CD14-positive monocyte (primary cell): ENCODE measurements at regions not wholly inside any gene's neighbourhood (a gene's known extent, or its start where the extent isn't known, plus 50 kb on each side); places are given as distances from the start of the nearest gene placed in this dataset.

Experiments used
- DNase-seq, 3 donors: peaks; one replicate each; pipeline ENCODE4 v3.0.0-alpha.2; 2011 to 2022
- H2AFZ ChIP-seq: 2 replicates; pipeline ENCODE4 v1.6.0; 2012; ENCODE audit warnings: mild to moderate bottlenecking, low read depth, low read length, inconsistent platforms; ENCODE audit not compliant: insufficient read depth, poor library complexity, severe bottlenecking
- H3K27ac ChIP-seq, 2 donors: 1 replicate in 1 of 2; 2 replicates in 1 of 2; pipeline ENCODE4 v1.5.1; 2012 to 2013; ENCODE audit warnings: low read length in 2 of 2, control low read depth in 1 of 2, inconsistent platforms in 1 of 2, low read depth in 1 of 2, mild to moderate bottlenecking in 1 of 2
- H3K27me3 ChIP-seq, 2 donors: one replicate each; pipeline versions ENCODE4 v1.6.0 to v1.6.1; 2011 to 2013; ENCODE audit warnings: low read length in 2 of 2; ENCODE audit not compliant: control insufficient read depth in 2 of 2, insufficient read depth in 2 of 2
- H3K36me3 ChIP-seq, 2 donors: replicated peaks in 1 of 2; 1 replicate in 1 of 2; 2 replicates in 1 of 2; pipeline versions ENCODE4 v1.5.1 to v1.6.1; 2012 to 2013; ENCODE audit warnings: low read length in 2 of 2, control low read depth in 1 of 2, inconsistent platforms in 1 of 2, mild to moderate bottlenecking in 1 of 2; ENCODE audit not compliant: insufficient read depth in 2 of 2, control insufficient read depth in 1 of 2
- H3K4me1 ChIP-seq, 2 donors: 1 replicate in 1 of 2; 2 replicates in 1 of 2; pipeline versions ENCODE4 v1.5.1 to v1.6.1; 2012 to 2013; ENCODE audit warnings: low read length in 2 of 2, control low read depth in 1 of 2, inconsistent platforms in 1 of 2, mild to moderate bottlenecking in 1 of 2, moderate library complexity in 1 of 2; ENCODE audit not compliant: insufficient read depth in 2 of 2, control insufficient read depth in 1 of 2
- H3K4me2 ChIP-seq: replicated peaks from 2 replicates; pipeline ENCODE3; 2012; ENCODE audit warnings: low read length, moderate library complexity, mild to moderate bottlenecking; ENCODE audit not compliant: poor library complexity, severe bottlenecking; ENCODE audit errors: extremely low read depth
- H3K4me3 ChIP-seq, 3 experiments: fragments of 200-600 bp in 1 of 3; sonication (generic) in 1 of 3; replicated peaks in 1 of 3; 1 replicate in 2 of 3; 2 replicates in 1 of 3; pipeline ENCODE4 v1.5.1; 2011 to 2013; ENCODE audit warnings: low read length in 3 of 3, mild to moderate bottlenecking in 3 of 3, control low read depth in 2 of 3, low read depth in 2 of 3, inconsistent platforms in 1 of 3, moderate library complexity in 1 of 3
- H3K79me2 ChIP-seq: 2 replicates; pipeline ENCODE4 v1.6.0; 2012; ENCODE audit warnings: mild to moderate bottlenecking, control low read depth, inconsistent platforms, low read length, moderate library complexity; ENCODE audit not compliant: insufficient read depth
- H3K9ac ChIP-seq: 2 replicates; pipeline ENCODE4 v1.6.0; 2017; ENCODE audit warnings: low read length, mild to moderate bottlenecking; ENCODE audit not compliant: insufficient read depth, poor library complexity, severe bottlenecking
- H3K9me3 ChIP-seq, 2 donors: replicated peaks in 1 of 2; 1 replicate in 1 of 2; 2 replicates in 1 of 2; pipeline versions ENCODE4 v1.5.1 to v1.6.1; 2012 to 2013; ENCODE audit warnings: low read length in 2 of 2, control low read depth in 1 of 2; ENCODE audit not compliant: control insufficient read depth in 1 of 2, insufficient read depth in 1 of 2
- H4K20me1 ChIP-seq: 2 replicates; pipeline ENCODE4 v1.6.0; 2012; ENCODE audit warnings: mild to moderate bottlenecking, low read length, control low read depth, moderate library complexity; ENCODE audit not compliant: insufficient read depth
- H3K27ac Mint-ChIP-seq, 7 donors: one replicate each; pipeline ENCODE4 v1.8.0; 2020; ENCODE audit warnings: mild to moderate bottlenecking in 7 of 7, mixed read lengths in 7 of 7, moderate library complexity in 6 of 7, inconsistent platforms in 2 of 7
- H3K27me3 Mint-ChIP-seq, 3 donors: one replicate each; pipeline ENCODE4 v1.8.0; 2021 to 2022; ENCODE audit warnings: low read depth in 3 of 3, mild to moderate bottlenecking in 3 of 3, mixed read lengths in 3 of 3, moderate library complexity in 3 of 3, inconsistent platforms in 1 of 3
- H3K36me3 Mint-ChIP-seq, 2 donors: one replicate each; pipeline ENCODE4 v1.8.0; 2020; ENCODE audit warnings: mixed read lengths in 2 of 2, inconsistent platforms in 1 of 2, mild to moderate bottlenecking in 1 of 2
- H3K4me1 Mint-ChIP-seq: one replicate; pipeline ENCODE4 v1.8.0; 2020; ENCODE audit warnings: mild to moderate bottlenecking, mixed read lengths
- H3K4me3 Mint-ChIP-seq, 2 donors: one replicate each; pipeline ENCODE4 v1.8.0; 2020; ENCODE audit warnings: mild to moderate bottlenecking in 2 of 2, mixed read lengths in 2 of 2, moderate library complexity in 1 of 2
- H3K9me3 Mint-ChIP-seq, 7 donors: one replicate each; pipeline ENCODE4 v1.8.0; 2020 to 2022; ENCODE audit warnings: mixed read lengths in 7 of 7, mild to moderate bottlenecking in 6 of 7, moderate library complexity in 6 of 7, inconsistent platforms in 2 of 7
- CTCF ChIP-seq: fragments of 200-600 bp; IDR thresholded peaks from one replicate; pipeline ENCODE4 v1.8.0; 2022; ENCODE audit warnings: antibody characterized with exemption, mild to moderate bottlenecking
- WGBS: methylation state at CpG from one replicate; pipeline ENCODE4 v1.1.5; 2013; ENCODE audit warnings: missing lambda C conversion rate; ENCODE audit not compliant: insufficient coverage; 5-methylcytosine and 5-hydroxymethylcytosine counted together
- intact Hi-C, 2 donors: fragments of 100-400 bp; cut with micrococcal nuclease; formaldehyde crosslinking; loops; one replicate each; pipeline versions ENCODE4 v1.15.0 to v1.15.1; 2023

DNA sequence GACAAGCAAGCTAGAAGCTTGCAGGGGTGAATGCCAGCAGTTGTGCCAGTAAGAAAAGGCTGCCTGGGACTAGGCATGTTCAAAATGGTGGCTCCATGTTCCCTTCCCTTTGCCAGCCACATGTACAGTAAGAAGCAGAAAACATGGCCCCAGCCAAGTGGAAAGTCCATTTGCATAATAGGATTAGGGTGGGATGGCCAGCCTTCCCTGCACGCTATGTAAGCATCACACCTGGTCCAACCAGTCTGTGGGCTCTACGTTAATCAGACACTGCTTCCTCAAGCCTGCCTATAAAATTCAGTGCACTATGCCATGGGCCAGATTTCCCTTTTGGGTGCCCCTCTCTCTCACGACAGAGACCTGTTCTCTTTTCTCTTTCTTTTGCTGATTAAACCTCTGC, 288.4 kb downstream of the GXYLT1 start:
- H3K36me3 Mint-ChIP-seq: no peaks in the 10 kb centered on the region
- no peak for TF ChIP-seq CTCF

DNA sequence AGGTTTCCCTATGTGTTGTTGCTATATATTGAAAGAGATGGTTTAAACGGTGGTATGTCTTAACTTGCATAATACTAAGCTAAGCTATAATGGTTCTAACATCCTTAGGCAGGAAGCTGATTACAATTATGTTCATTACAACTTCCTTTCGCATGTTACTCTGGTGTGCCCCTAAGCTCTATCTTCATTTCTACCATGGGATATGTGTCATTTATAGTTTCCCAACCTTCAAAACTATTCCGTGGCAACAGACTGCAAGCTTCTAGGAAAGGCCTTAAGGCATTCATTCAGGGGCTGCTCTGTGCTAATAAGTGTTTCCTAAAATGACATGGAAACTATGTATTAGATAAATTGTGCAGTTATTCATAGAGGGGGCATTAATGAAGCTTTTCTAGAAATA, 294.6 kb downstream of the GXYLT1 start:
- no peak overlapping the region for H3K9ac ChIP-seq
- Mint-ChIP-seq H3K27ac (no peak overlapping the region), H3K4me3 (no peak overlapping the region), H3K4me1 (peaks cover 5% of the 10 kb centered on the region), H3K27me3 (no peaks in the 10 kb centered on the region), H3K9me3 (peaks cover 0 to 8% (median 5%) of the 10 kb centered on the region in 7 donors), H3K36me3 (no peaks in the 10 kb centered on the region)
- intact Hi-C loops: no loop called here
- H3K27ac ChIP-seq: no peak overlapping the region
- H3K9me3 ChIP-seq: no peaks in the 10 kb centered on the region
- H3K4me2 ChIP-seq: no peak overlapping the region
- H3K4me3 ChIP-seq: no peak overlapping the region
- no peak for DNase-seq
- no CpG with 5 or more reads among the region's 3 CpGs for WGBS
- TF ChIP-seq CTCF: no peak
- H2AFZ ChIP-seq: no peak overlapping the region
- H3K79me2 ChIP-seq: no peaks in the 10 kb centered on the region
- H3K27me3 ChIP-seq: no peaks in the 10 kb centered on the region
- no peaks in the 10 kb centered on the region for H3K36me3 ChIP-seq
- no peaks in the 10 kb centered on the region for H3K4me1 ChIP-seq
- H4K20me1 ChIP-seq: no peaks in the 10 kb centered on the region

More for the DNA sequence above, 288.4 kb downstream of the GXYLT1 start:
- Histone ChIP-seq H3K9me3 (peaks cover 0 to 4% of the 10 kb centered on the region in 2 donors), H3K27me3 (no peaks in the 10 kb centered on the region), H3K79me2 (no peaks in the 10 kb centered on the region), H4K20me1 (no peaks in the 10 kb centered on the region), H3K4me2 (no peak overlapping the region), H2AFZ (no peak overlapping the region), H3K4me3 (no peak overlapping the region), H3K4me1 (no peaks in the 10 kb centered on the region), H3K27ac (no peak overlapping the region), H3K9ac (no peak overlapping the region), H3K36me3 (no peaks in the 10 kb centered on the region)
- peaks cover 2 to 10% (median 6%) of the 10 kb centered on the region in 7 donors for H3K9me3 Mint-ChIP-seq
- no peaks in the 10 kb centered on the region for H3K27me3 Mint-ChIP-seq
- WGBS: 100% methylated on average over 2 of the region's 3 CpGs
- no peak overlapping the region for H3K4me3 Mint-ChIP-seq
- H3K4me1 Mint-ChIP-seq: no peaks in the 10 kb centered on the region
- no peak for DNase-seq
- H3K27ac Mint-ChIP-seq: no peak overlapping the region
- intact Hi-C loops: no loop called here
